Cerebellar cortex (tissue), 1 donor: ENCODE measurements at regions not wholly inside any gene's neighbourhood (a gene's known extent, or its start where the extent isn't known, plus 50 kb on each side); places are given as distances from the start of the nearest gene placed in this dataset.
"Not testable (repeated sequence)": the region's sequence is repeated elsewhere in the genome, so short reads cannot be mapped to it uniquely, and the experiment has no call there.

Experiments
- DNase-seq: peaks from one replicate; pipeline ENCODE4 v3.0.0-alpha.2; 2015; ENCODE audit warnings: low spot score

- DNase-seq, result no peak
These were observed 570.6 kb downstream of the RIT2 start for GRCh38 chr18:42544901-42545300.

GRCh38 chr18:42545825-42546224 is 569.7 kb downstream of the RIT2 start:
- no peak for DNase-seq

GRCh38 chr18:42548493-42548892 is 567.0 kb downstream of the RIT2 start:
- no peak for DNase-seq

GRCh38 chr18:42549596-42549995 is 565.9 kb downstream of the RIT2 start:
- DNase-seq, result no peak

GRCh38 chr18:42552559-42552958 is 562.9 kb downstream of the RIT2 start:
- DNase-seq, result not testable (repeated sequence)

- DNase-seq, result no peak
These were observed 556.3 kb downstream of the RIT2 start for GRCh38 chr18:42559069-42559690.

GRCh38 chr18:42561521-42561920 is 554.0 kb downstream of the RIT2 start:
- DNase-seq, result no peak

DNA sequence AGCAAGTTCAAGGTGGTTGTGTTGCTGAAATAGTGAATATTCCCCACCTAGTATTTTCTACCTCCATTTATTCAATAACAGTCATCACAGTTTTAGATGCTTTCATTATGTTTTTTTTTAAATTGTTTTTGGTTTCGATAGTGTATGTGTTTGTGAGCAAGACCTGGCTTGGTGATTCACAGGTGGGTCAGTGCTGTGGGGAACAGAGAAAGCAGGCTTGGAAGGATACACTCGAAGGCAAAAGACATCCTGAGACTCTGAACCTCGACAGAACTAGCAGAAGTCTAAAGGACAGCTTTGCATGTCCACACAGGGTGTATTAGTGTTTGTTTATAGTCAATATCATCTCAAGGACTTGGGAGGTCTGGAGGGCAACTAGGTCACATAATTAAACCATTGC is 551.5 kb downstream of the RIT2 start:
- DNase-seq, result no peak

GRCh38 chr18:42564761-42565160 is 550.7 kb downstream of the RIT2 start:
- DNase-seq, result no peak

DNA sequence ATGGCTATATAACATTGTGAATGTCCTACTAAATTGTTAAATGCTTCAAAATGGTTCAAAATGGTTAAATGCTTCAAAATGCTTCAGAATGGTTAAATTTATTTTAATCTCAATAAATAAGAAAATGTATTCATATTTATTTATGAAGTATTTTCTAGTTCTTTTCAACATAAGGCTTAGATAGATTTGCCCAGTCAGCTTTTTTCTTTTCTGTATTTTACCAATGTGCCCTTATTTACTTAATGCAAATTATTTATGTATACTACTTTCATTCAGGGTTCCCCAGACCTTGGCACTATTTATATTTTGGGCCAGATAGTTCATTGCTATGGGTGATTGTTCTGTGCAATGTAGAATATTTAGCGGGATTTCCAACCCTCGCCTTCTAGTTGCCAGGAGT is 546.7 kb downstream of the RIT2 start:
- no peak for DNase-seq

DNA sequence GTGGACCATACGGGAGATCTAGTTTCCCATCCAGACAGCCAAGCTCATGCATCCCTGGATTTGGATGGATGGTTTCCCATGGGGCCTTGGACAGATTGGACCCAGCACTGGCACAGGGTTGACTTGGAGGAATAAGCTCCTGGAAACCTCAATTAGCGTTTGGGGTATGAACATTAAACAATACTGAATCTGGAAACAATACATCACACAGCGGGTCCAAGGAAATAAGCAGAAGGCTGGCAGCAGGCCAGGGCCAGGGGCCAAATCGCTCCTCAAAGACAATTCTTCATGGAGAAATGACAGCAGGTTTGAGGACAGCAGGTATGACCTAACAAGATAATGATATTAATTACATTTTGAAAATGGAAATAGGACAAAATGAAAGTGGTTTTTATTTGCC is 540.6 kb downstream of the RIT2 start:
- DNase-seq, result peak; percentile 99

- peak; percentile 12 for DNase-seq
These were observed 539.4 kb downstream of the RIT2 start for GRCh38 chr18:42576124-42576523.

- peak; percentile 57 for DNase-seq
These were observed 536.7 kb downstream of the RIT2 start for GRCh38 chr18:42578792-42579191.

DNA sequence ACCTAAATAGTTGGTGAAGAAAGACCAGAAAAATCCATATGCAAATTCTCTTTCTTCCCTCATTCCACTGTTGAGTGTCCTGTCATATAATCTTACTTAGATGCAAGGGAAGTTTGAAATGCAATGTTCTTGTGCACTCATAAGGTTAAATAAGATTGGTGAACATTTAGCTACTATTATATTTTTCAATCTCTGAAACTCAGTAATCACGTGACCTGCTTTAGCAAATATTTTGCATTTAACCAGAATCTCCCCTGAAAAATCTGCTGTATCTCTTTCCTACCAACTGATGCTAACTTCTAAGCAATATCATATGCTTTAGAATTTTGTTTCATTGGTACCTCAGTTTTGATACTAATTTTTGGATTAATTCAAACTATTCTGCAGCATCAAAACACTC is 533.2 kb downstream of the RIT2 start:
- no peak for DNase-seq

DNA sequence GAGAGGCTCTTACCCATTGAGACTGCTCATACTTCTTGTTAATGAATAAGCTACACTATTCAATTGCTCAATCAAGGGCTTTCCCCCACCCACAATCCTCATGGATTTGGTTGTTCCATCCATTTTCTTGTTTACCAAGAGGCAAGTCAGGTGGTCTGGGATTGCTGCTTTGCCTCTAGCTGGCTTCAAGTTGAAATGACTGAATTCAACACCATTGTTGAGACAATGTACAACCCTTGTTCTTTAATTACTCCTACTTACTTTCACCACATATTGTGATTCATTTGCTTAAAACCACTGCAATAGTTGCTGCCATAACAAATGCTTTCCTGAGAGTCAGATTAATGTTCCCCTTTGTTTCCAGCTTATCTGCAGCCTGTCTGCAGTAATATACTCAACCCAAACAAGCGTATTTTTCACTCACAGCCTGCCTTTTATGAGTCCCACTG is 532.2 kb downstream of the RIT2 start:
- DNase-seq, result no peak

- no peak for DNase-seq
These were observed 528.9 kb downstream of the RIT2 start for GRCh38 chr18:42586601-42587000.

DNA sequence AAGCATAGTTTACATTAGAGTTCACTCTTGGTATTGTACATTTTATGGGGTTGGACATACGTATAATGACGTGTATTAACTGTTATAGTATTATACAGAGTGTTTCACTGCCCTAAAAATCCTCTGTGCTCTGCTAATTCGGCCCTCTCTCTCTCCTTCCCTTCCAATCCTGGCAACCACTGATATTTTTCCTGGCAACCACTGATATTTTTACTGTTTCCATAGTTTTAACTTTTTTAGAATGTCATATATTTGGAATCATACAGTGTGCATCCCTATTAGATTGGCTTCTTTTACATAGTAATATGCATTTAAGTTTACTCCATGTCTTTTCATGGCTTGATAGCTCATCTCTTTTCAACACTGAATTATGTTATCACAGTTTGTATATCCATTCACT is 526.7 kb downstream of the RIT2 start:
- no peak for DNase-seq

DNA sequence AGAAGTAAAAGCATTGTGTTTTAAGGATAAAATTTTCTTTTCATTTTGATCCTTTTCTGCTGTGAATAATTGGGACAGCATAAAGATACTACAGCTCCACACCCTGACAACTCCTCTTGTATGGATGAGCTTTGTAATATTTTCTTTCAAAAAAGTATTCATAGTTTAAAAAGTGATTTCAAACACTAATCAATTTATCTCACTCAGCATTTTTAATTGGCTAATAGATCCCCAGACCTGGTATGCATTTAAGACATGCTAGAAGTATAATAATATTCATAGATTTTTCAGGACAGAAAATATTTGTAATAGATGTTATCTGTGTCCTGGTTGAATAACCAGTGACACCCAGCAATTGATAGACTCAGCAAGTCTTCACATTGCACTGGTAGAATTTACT is 510.7 kb downstream of the RIT2 start:
- no peak for DNase-seq

GRCh38 chr18:42606886-42607495 is 508.5 kb downstream of the RIT2 start:
- DNase-seq, result no peak

DNA sequence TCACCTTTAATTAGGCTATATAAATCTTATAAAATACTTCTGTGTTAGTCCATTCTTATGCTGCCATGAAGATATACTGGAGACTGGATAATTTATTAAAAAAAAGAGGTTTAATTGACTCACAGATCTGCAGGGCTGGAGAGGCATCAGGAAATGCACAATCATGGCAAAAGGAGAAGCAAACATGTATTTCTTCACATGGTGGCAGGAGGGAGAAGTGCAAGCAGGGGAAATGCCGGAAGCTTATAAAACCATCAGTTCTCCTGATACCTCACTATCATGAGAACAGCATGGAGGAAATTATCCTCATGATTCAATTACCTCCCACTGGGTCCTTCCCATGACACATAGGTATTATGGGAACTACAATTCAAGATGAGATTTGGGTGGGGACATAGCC is 504.4 kb downstream of the RIT2 start:
- DNase-seq, result no peak

DNA sequence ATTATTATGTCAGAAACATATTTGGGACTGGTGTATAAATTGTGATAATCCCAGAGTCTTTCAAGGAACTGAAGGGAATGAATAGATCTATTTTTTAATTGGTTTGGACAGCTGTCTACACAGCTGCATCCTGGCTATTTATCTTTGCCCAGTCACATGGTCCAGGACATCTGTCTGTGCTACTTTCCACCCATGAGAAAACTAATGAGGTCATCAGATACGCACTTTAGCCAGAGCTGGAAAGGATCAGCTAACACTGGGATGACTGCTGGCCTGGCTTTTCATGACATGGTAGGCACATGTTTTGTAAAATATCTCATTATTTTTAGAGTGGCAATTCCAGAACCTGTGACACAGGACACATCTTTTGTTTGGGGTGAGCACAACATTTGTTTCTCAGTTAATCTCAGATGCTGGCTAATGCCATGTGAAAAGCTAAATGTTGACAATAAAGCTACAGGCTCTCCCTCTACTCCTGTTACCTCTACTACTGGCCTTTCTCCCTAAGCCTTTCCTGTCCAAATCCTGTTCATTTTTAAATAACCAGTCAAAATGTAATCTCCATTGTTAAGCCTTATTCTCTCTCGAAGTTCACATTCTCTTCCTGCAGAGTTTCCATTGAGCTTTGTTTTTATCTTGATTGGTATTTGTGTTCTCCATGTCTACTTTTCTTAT is 500.7 kb downstream of the RIT2 start:
- no peak for DNase-seq

DNA sequence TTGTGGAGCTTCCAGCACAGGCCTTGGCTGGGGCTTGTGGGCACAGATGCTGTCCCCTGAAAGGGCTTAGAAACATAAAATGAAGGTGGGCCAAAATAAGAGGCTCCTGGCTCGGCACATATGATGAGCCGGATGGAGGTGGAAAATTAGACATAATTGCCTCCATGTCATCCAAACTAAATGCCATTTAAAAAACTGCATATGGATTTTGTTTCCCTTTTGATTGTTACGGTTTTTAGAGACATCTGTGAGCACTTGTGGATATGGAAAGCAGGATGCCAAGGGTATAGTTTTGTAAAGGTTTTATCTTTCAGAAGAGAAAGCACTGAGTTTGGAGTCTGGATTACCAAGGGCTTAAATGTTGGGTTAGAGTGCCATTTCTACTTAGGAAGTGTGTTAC is 498.3 kb downstream of the RIT2 start:
- DNase-seq, result peak; percentile 64

DNA sequence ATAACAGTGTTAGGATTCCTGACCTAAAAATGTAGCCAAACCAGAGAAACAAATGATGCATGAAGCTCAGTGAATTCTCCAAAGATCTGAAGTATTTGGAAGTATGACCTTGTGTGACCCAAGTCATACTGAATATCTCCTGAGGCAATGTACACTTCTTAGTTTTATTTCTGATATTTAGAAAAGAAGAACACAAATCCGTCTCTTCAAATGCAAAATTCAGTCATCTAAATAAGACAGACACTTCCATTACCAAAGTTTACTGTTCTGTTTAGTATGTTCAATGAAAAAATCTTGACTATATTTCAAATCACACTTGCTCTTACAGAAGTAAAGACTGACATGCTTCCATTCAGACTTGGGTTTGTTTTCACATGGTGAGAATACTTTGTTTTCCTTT is 495.7 kb downstream of the RIT2 start:
- no peak for DNase-seq

- no peak for DNase-seq
These were observed 494.8 kb downstream of the RIT2 start for GRCh38 chr18:42620657-42621056.
